ENCODE measurements at regions not wholly inside any gene's neighbourhood (a gene's known extent, or its start where the extent isn't known, plus 50 kb on each side); places are given as distances from the start of the nearest gene placed in this dataset.

GRCh38 chr1:47656719-47657685 lies 219.2 kb downstream of the FOXD2 start:
- Histone ChIP-seq H3K27me3 (peaks cover 0 to 60% (median 0%) of the 10 kb centered on the region in 4 donors), H3K4me1 (no peaks in the 10 kb centered on the region), H3K36me3 (no peaks in the 10 kb centered on the region), H3K4me3 (no peak overlapping the region), H3K27ac (peak overlapping the region in 3 of 4 donors; percentile 54 to 73 (median 73)), H3K9me3 (no peaks in the 10 kb centered on the region)
- no peak for TF ChIP-seq POLR2A (IDR thresholded peaks at IDR 0.05)
- TF ChIP-seq CTCF (IDR thresholded peaks at IDR 0.05), result no peak
- WGBS, 2 donors, result 68 to 75% methylated on average over 15 to 16 of the region's 18 CpGs
- DNase-seq, result no peak
- intact Hi-C loops (cut with DNase I), result no loop called here

- H3K4me3 ChIP-seq, result no peak overlapping the region
- peaks cover 0 to 52% (median 0%) of the 10 kb centered on the region in 4 donors for H3K27me3 ChIP-seq
- no peak for DNase-seq
- no peaks in the 10 kb centered on the region for H3K36me3 ChIP-seq
- TF ChIP-seq POLR2A (IDR thresholded peaks at IDR 0.05) (no peak), CTCF (IDR thresholded peaks at IDR 0.05) (no peak)
- no peak overlapping the region for H3K27ac ChIP-seq
- no peaks in the 10 kb centered on the region for H3K4me1 ChIP-seq
- intact Hi-C loops (cut with DNase I), result no loop called here
- WGBS, 2 donors, result 74 to 87% methylated on average over 7 to 8 of the region's 9 CpGs
- no peaks in the 10 kb centered on the region for H3K9me3 ChIP-seq
Observed at GRCh38 chr1:47658161-47658920, 220.5 kb downstream of the FOXD2 start.

- no peak overlapping the region for H3K4me3 ChIP-seq
- 59 to 66% methylated on average over 6 of the region's 6 CpGs for WGBS, 2 donors
- H3K27me3 ChIP-seq, result peaks cover 0 to 45% (median 0%) of the 10 kb centered on the region in 4 donors
- H3K27ac ChIP-seq, result no peak overlapping the region
- no peaks in the 10 kb centered on the region for H3K9me3 ChIP-seq
- no peak for TF ChIP-seq CTCF (IDR thresholded peaks at IDR 0.05)
- TF ChIP-seq POLR2A (IDR thresholded peaks at IDR 0.05), result no peak
- H3K4me1 ChIP-seq, result no peaks in the 10 kb centered on the region
- intact Hi-C loops (cut with DNase I), result no loop called here
- H3K36me3 ChIP-seq, result no peaks in the 10 kb centered on the region
- no peak for DNase-seq
Observed at GRCh38 chr1:47659146-47659545, 221.3 kb downstream of the FOXD2 start.

GRCh38 chr1:47660622-47661021 lies 222.8 kb downstream of the FOXD2 start:
- Histone ChIP-seq H3K27me3 (peaks cover 0 to 32% (median 0%) of the 10 kb centered on the region in 4 donors), H3K4me1 (no peaks in the 10 kb centered on the region), H3K36me3 (no peaks in the 10 kb centered on the region), H3K27ac (no peak overlapping the region), H3K4me3 (no peak overlapping the region), H3K9me3 (no peaks in the 10 kb centered on the region)
- TF ChIP-seq POLR2A (IDR thresholded peaks at IDR 0.05), result no peak
- TF ChIP-seq CTCF (IDR thresholded peaks at IDR 0.05), result no peak
- intact Hi-C loops (cut with DNase I), result no loop called here
- 33 to 39% methylated on average over 1 of the region's 1 CpG for WGBS, 2 donors
- DNase-seq, result no peak

GRCh38 chr1:47661040-47661439 lies 223.2 kb downstream of the FOXD2 start:
- Histone ChIP-seq H3K4me1 (no peaks in the 10 kb centered on the region), H3K9me3 (no peaks in the 10 kb centered on the region), H3K27ac (no peak overlapping the region), H3K36me3 (no peaks in the 10 kb centered on the region), H3K27me3 (peaks cover 0 to 32% (median 0%) of the 10 kb centered on the region in 4 donors), H3K4me3 (no peak overlapping the region)
- intact Hi-C loops (cut with DNase I), result no loop called here
- 78 to 85% methylated on average over 6 of the region's 6 CpGs for WGBS, 2 donors
- TF ChIP-seq CTCF (IDR thresholded peaks at IDR 0.05) (no peak), POLR2A (IDR thresholded peaks at IDR 0.05) (no peak)
- DNase-seq, result no peak

All from esophagus squamous epithelium (tissue), 5 donors.